DOHH2 (cell line): ENCODE measurements at regions not wholly inside any gene's neighbourhood (a gene's known extent, or its start where the extent isn't known, plus 50 kb on each side); places are given as distances from the start of the nearest gene placed in this dataset.

Experiments
- H3F3A ChIP-seq: fragments of 200-600 bp; sonication (generic), shearing (Covaris generic); 2 replicates; pipeline ENCODE4 v1.6.0; 2016; ENCODE audit warnings: antibody characterized with exemption, mild to moderate bottlenecking; ENCODE audit not compliant: control insufficient read depth, insufficient read depth
- H3K27ac ChIP-seq: fragments of 200-600 bp; sonication (generic); 2 replicates; pipeline ENCODE4 v1.5.1; 2014; ENCODE audit warnings: low read depth, mild to moderate bottlenecking, low read length, moderate library complexity
- H3K27me3 ChIP-seq: fragments of 200-600 bp; sonication (generic); 2 replicates; pipeline ENCODE4 v1.6.1; 2014; ENCODE audit warnings: mild to moderate bottlenecking, low read length, mixed read lengths; ENCODE audit not compliant: control insufficient read depth
- H3K36me3 ChIP-seq: fragments of 200-600 bp; sonication (generic); 2 replicates; pipeline ENCODE4 v1.6.1; 2014; ENCODE audit warnings: mild to moderate bottlenecking, low read length, moderate library complexity, mixed read lengths; ENCODE audit not compliant: control insufficient read depth
- H3K4me1 ChIP-seq: fragments of 200-600 bp; sonication (generic); 2 replicates; pipeline ENCODE4 v1.6.1; 2014; ENCODE audit warnings: mild to moderate bottlenecking, low read length, mixed read lengths; ENCODE audit not compliant: control insufficient read depth
- H3K4me2 ChIP-seq: fragments of 200-600 bp; sonication (generic); 2 replicates; pipeline ENCODE4 v1.6.0; 2014; ENCODE audit warnings: mild to moderate bottlenecking, low read length, moderate library complexity
- H3K4me3 ChIP-seq: fragments of 200-600 bp; sonication (generic); 2 replicates; pipeline ENCODE4 v1.5.1; 2014; ENCODE audit warnings: mild to moderate bottlenecking, low read length, mixed read lengths
- H3K79me2 ChIP-seq: fragments of 200-600 bp; sonication (generic); 2 replicates; pipeline ENCODE4 v1.6.1; 2014; ENCODE audit warnings: mild to moderate bottlenecking, low read length, mixed read lengths; ENCODE audit not compliant: control insufficient read depth
- H3K9me2 ChIP-seq: fragments of 200-600 bp; sonication (generic); replicated peaks from 2 replicates; pipeline ENCODE4 v1.6.1; 2014; ENCODE audit warnings: mild to moderate bottlenecking, low read length, mixed read lengths; ENCODE audit not compliant: control insufficient read depth
- H3K9me3 ChIP-seq: fragments of 200-600 bp; sonication (generic); 2 replicates; pipeline ENCODE4 v1.6.1; 2014; ENCODE audit warnings: antibody characterized with exemption, low read length, mixed read lengths; ENCODE audit not compliant: control insufficient read depth, insufficient read depth
- H4K20me1 ChIP-seq: fragments of 200-600 bp; sonication (generic); 2 replicates; pipeline ENCODE4 v1.6.0; 2014; ENCODE audit warnings: low read depth, mild to moderate bottlenecking, antibody characterized with exemption, low read length, moderate library complexity; ENCODE audit not compliant: control insufficient read depth, insufficient read depth
- EZH2phosphoT487 ChIP-seq: fragments of 200-600 bp; sonication (generic); IDR thresholded peaks from 2 replicates; pipeline ENCODE4 v1.6.1; 2017; ENCODE audit warnings: borderline replicate concordance, mild to moderate bottlenecking, antibody characterized with exemption, low read length, moderate library complexity, mixed read lengths
- TF ChIP-seq, protein P1 (sequence below): fragments of 200-600 bp; sonication (generic); IDR thresholded peaks from one replicate; pipeline ENCODE4 v1.5.1; 2014; ENCODE audit warnings: antibody characterized with exemption, mild to moderate bottlenecking, low read depth, low read length; ENCODE audit not compliant: poor library complexity, severe bottlenecking

DNA sequence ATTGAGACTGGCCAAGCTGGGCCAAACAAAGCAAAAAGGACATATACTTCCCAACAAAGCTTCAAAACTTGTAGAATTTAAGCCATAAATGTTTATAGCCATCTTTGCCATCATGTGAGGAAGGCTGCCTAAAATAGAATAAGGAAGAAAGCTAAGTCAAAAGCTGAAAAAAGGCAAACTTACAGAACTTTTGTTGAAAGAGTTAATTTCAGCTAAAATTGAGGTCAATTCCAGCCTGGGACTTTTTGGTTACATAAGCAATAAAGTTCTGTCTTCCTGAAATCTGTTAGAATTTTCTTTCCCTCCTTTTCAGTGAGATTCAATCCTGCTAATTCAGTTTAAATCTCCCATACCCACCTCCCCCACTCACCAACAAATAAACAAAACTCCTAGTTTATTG, 227.9 kb upstream of the MARCKS start:
- H3K27me3 ChIP-seq, result no peaks in the 10 kb centered on the region
- H3K4me1 ChIP-seq, result peaks cover 62% of the 10 kb centered on the region
- H3K9me3 ChIP-seq, result no peaks in the 10 kb centered on the region
- H3F3A ChIP-seq, result peaks cover 16% of the 10 kb centered on the region
- no peaks in the 10 kb centered on the region for H3K9me2 ChIP-seq
- peak overlapping the region; percentile 77 for H3K4me2 ChIP-seq
- no peak overlapping the region for H3K4me3 ChIP-seq
- no peaks in the 10 kb centered on the region for H4K20me1 ChIP-seq
- H3K36me3 ChIP-seq, result peaks cover 2% of the 10 kb centered on the region; the same call in 1 of the 2 replicates
- H3K27ac ChIP-seq, result no peak overlapping the region
- H3K79me2 ChIP-seq, result no peaks in the 10 kb centered on the region
- TF ChIP-seq EZH2phosphoT487, result no peak
- TF ChIP-seq, protein P1, sequence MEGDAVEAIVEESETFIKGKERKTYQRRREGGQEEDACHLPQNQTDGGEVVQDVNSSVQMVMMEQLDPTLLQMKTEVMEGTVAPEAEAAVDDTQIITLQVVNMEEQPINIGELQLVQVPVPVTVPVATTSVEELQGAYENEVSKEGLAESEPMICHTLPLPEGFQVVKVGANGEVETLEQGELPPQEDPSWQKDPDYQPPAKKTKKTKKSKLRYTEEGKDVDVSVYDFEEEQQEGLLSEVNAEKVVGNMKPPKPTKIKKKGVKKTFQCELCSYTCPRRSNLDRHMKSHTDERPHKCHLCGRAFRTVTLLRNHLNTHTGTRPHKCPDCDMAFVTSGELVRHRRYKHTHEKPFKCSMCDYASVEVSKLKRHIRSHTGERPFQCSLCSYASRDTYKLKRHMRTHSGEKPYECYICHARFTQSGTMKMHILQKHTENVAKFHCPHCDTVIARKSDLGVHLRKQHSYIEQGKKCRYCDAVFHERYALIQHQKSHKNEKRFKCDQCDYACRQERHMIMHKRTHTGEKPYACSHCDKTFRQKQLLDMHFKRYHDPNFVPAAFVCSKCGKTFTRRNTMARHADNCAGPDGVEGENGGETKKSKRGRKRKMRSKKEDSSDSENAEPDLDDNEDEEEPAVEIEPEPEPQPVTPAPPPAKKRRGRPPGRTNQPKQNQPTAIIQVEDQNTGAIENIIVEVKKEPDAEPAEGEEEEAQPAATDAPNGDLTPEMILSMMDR, result no peak

- Histone ChIP-seq H3K79me2 (no peaks in the 10 kb centered on the region), H3K4me2 (peak overlapping the region; percentile 77), H3K36me3 (peaks cover 2% of the 10 kb centered on the region; the same call in 1 of the 2 replicates), H3K27me3 (no peaks in the 10 kb centered on the region), H3K4me3 (peak overlapping the region; percentile 62), H3K27ac (peak overlapping the region; percentile 85), H4K20me1 (no peaks in the 10 kb centered on the region), H3F3A (peaks cover 16% of the 10 kb centered on the region), H3K4me1 (peaks cover 71% of the 10 kb centered on the region), H3K9me2 (no peaks in the 10 kb centered on the region), H3K9me3 (no peaks in the 10 kb centered on the region)
- TF ChIP-seq EZH2phosphoT487, result no peak
- TF ChIP-seq, protein P1, result no peak
These were observed 227.0 kb upstream of the MARCKS start for GRCh38 chr6:113629975-113630737.

GRCh38 chr6:113630738-113631535, 226.2 kb upstream of the MARCKS start:
- no peaks in the 10 kb centered on the region for H3K27me3 ChIP-seq
- H3K79me2 ChIP-seq, result no peaks in the 10 kb centered on the region
- H3K9me3 ChIP-seq, result no peaks in the 10 kb centered on the region
- H3K9me2 ChIP-seq, result no peaks in the 10 kb centered on the region
- H4K20me1 ChIP-seq, result no peaks in the 10 kb centered on the region
- H3K36me3 ChIP-seq, result peaks cover 2% of the 10 kb centered on the region; the same call in 1 of the 2 replicates
- H3K4me3 ChIP-seq, result peak overlapping the region; percentile 62
- H3K4me2 ChIP-seq, result peak overlapping the region; percentile 77
- H3F3A ChIP-seq, result peaks cover 16% of the 10 kb centered on the region
- H3K27ac ChIP-seq, result peak overlapping the region; percentile 85
- TF ChIP-seq, protein P1, result no peak
- no peak for TF ChIP-seq EZH2phosphoT487
- H3K4me1 ChIP-seq, result peaks cover 79% of the 10 kb centered on the region
